Immature natural killer cell (primary cell): ENCODE measurements at regions not wholly inside any gene's neighbourhood (a gene's known extent, or its start where the extent isn't known, plus 50 kb on each side); places are given as distances from the start of the nearest gene placed in this dataset.

Experiments
- DNase-seq, 3 donors: peaks; one replicate each; pipeline ENCODE4 v3.0.0; 2022; ENCODE audit warnings: mixed read lengths in 1 of 3
- H3K27ac Mint-ChIP-seq, 6 donors: one replicate each; pipeline ENCODE4 v1.8.0; 2020; ENCODE audit warnings: mixed read lengths in 6 of 6, mild to moderate bottlenecking in 5 of 6, inconsistent platforms in 4 of 6, moderate library complexity in 3 of 6
- H3K27me3 Mint-ChIP-seq, 3 donors: one replicate each; pipeline ENCODE4 v1.8.0; 2020 to 2021; ENCODE audit warnings: low read depth in 3 of 3, mild to moderate bottlenecking in 3 of 3, mixed read lengths in 3 of 3, moderate library complexity in 3 of 3, inconsistent platforms in 1 of 3
- H3K36me3 Mint-ChIP-seq, 3 donors: one replicate each; pipeline ENCODE4 v1.8.0; 2020; ENCODE audit warnings: mixed read lengths in 3 of 3, inconsistent platforms in 2 of 3, mild to moderate bottlenecking in 2 of 3
- H3K4me1 Mint-ChIP-seq, 2 donors: one replicate each; pipeline ENCODE4 v1.8.0; 2020; ENCODE audit warnings: inconsistent platforms in 2 of 2, mild to moderate bottlenecking in 2 of 2, mixed read lengths in 2 of 2, moderate library complexity in 1 of 2
- H3K4me3 Mint-ChIP-seq, 5 donors: one replicate each; pipeline ENCODE4 v1.8.0; 2020; ENCODE audit warnings: mild to moderate bottlenecking in 5 of 5, mixed read lengths in 5 of 5, inconsistent platforms in 3 of 5, moderate library complexity in 3 of 5
- H3K9me3 Mint-ChIP-seq, 6 donors: one replicate each; pipeline ENCODE4 v1.8.0; 2020; ENCODE audit warnings: mild to moderate bottlenecking in 6 of 6, mixed read lengths in 6 of 6, inconsistent platforms in 4 of 6, moderate library complexity in 3 of 6

DNA sequence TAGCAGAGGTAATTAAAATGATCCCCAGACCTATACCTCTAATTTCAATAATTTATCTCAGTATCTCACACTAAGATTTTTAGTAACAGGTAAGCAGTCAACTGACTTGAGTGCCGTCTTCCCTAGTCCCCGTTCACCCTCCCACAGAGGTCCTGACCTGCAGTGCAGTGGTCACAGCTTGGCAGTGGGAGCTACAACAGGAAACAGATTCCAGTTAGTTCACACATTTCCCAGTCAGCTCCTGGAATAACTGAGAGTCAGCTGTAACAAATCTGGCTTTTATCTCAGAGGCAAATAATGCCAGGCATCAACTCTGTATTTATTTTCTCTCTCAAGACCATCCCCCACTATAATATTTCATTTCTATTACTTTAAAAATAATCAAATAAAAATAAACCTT, 308.2 kb downstream of the ATP23 start:
- Mint-ChIP-seq H3K27me3 (peaks cover 0 to 2% (median 0%) of the 10 kb centered on the region in 3 donors), H3K4me3 (no peak overlapping the region), H3K36me3 (no peaks in the 10 kb centered on the region), H3K9me3 (peaks cover 0 to 5% (median under 1%) of the 10 kb centered on the region in 6 donors), H3K27ac (no peak overlapping the region), H3K4me1 (no peaks in the 10 kb centered on the region)
- DNase-seq: no peak

DNA sequence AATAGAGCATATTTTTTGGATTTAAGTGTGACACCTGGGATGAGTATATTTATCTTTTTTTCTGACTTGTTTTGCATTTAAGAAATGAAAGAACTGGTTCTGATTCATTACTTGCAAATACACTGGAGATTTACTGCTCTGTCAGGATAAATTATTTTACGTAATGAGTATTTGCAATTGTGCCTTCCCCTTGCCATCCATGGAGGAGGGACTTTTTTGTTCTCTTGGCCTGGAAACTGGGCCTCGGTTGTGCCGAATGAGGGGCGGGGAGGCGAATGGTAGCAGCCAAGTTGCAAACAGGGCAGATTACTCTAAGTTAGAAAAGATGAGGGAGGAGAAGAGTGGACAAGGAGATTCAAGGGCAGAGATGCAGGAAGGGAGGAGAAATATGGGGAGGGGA, 308.7 kb downstream of the ATP23 start:
- Mint-ChIP-seq H3K36me3 (no peaks in the 10 kb centered on the region), H3K27ac (no peak overlapping the region), H3K4me1 (no peaks in the 10 kb centered on the region), H3K9me3 (peaks cover 0 to 5% (median under 1%) of the 10 kb centered on the region in 6 donors), H3K4me3 (no peak overlapping the region), H3K27me3 (peaks cover 0 to 2% (median 0%) of the 10 kb centered on the region in 3 donors)
- DNase-seq: no peak

DNA sequence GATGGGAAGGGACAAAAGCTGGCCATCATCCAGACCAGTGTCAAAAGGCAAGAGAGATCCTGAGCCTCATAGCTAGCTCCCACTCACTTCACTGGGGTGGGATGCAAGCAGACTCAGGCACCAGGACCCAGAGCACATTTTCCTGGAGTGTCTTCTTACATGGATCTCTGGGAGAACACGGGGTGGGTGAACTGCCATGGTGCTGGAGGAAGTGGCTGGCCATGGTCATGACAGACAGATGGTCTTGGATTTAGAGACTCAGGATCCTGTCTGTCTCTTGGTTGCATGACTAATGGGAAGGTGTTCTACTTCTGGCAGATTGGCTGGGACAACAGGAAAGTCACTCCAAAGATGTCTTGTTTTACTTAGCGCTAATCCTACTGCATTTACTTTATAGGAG, 311.5 kb downstream of the ATP23 start:
- H3K9me3 Mint-ChIP-seq: peaks cover 0 to 3% (median 0%) of the 10 kb centered on the region in 6 donors
- H3K36me3 Mint-ChIP-seq: no peaks in the 10 kb centered on the region
- H3K4me1 Mint-ChIP-seq: no peaks in the 10 kb centered on the region
- peaks cover 0 to 3% (median 2%) of the 10 kb centered on the region in 3 donors for H3K27me3 Mint-ChIP-seq
- no peak overlapping the region for H3K4me3 Mint-ChIP-seq
- no peak overlapping the region for H3K27ac Mint-ChIP-seq
- DNase-seq: no peak

DNA sequence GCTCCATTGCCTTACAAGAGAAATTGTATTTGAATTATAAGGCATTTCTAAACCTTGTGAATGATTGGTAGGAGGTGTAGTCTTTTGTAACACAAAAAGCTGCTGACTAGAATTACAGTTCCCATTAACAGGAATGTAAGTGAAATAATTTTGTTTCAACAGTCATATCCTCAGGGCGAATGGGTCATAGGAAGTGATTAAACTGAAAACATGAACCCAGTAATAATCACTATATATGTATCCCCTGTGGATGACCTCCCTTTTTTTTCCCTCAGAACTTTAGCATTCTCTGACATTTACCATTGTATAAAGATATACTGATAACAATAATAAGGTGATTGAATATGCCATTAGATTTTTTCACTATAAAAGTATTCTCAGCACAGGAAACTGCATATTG, 312.3 kb downstream of the ATP23 start:
- Mint-ChIP-seq H3K27ac (no peak overlapping the region), H3K4me1 (no peaks in the 10 kb centered on the region), H3K36me3 (no peaks in the 10 kb centered on the region), H3K9me3 (peaks cover 0 to 3% (median 0%) of the 10 kb centered on the region in 6 donors), H3K4me3 (no peak overlapping the region), H3K27me3 (peaks cover 0 to 5% (median 0%) of the 10 kb centered on the region in 3 donors)
- DNase-seq: no peak

DNA sequence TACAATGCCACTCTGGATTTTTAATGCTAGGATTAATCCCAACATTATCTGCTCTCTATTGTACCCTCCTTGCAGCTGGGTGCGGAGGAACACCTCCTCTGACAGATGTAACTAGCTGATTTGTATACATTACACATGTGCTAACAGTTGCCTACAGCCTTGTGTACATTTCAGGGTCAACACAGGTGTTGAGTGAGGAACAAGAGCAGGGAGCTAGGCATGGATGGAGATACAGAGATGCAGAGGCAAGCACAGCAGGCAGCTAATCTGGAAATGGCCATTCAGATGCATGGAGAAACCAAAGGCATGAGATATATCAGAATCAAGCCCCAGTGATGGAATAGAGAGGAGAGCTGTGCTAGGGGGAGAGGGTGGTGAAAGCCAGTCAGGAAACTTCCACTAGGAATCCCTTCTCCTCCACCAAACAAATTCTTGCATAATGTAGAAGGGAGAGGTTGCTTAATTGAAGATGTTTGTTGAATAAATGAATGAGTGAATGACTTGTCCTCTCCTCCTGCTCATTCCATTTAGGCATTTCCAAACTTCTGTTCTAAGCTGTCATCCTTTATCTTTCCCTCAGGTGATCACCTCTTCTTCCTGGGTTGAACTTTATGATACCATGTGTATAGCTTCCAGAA, 313.2 kb downstream of the ATP23 start:
- no peaks in the 10 kb centered on the region for H3K4me1 Mint-ChIP-seq
- DNase-seq: no peak
- H3K9me3 Mint-ChIP-seq: peaks cover 0 to 3% (median 0%) of the 10 kb centered on the region in 6 donors
- peaks cover 0 to 5% (median under 1%) of the 10 kb centered on the region in 3 donors for H3K27me3 Mint-ChIP-seq
- no peak overlapping the region for H3K4me3 Mint-ChIP-seq
- H3K36me3 Mint-ChIP-seq: no peaks in the 10 kb centered on the region
- no peak overlapping the region for H3K27ac Mint-ChIP-seq

DNA sequence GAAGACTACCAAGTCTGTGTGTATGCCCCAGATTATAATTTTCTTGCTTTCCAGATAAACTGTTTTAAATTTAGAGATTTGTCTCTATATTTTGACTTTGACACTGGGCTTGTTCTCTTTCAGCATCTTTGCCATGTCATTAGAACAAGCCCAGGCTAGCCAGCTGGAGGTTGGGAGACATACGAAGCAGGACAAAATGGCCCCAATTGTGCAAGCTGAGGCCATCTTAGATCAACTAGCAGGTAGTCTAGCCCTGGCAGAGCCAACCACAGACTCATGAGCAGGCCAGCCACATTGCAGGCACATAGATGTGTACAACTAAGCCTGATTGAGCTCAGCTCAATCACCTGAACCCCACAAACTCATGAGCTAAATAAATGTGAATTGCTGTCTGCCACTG, 321.4 kb downstream of the ATP23 start:
- H3K9me3 Mint-ChIP-seq: peaks cover 0 to 2% (median 0%) of the 10 kb centered on the region in 6 donors
- peaks cover 3 to 4% (median 3%) of the 10 kb centered on the region in 3 donors for H3K27me3 Mint-ChIP-seq
- DNase-seq: no peak
- H3K36me3 Mint-ChIP-seq: no peaks in the 10 kb centered on the region
- no peak overlapping the region for H3K4me3 Mint-ChIP-seq
- H3K4me1 Mint-ChIP-seq: no peaks in the 10 kb centered on the region
- no peak overlapping the region for H3K27ac Mint-ChIP-seq

DNA sequence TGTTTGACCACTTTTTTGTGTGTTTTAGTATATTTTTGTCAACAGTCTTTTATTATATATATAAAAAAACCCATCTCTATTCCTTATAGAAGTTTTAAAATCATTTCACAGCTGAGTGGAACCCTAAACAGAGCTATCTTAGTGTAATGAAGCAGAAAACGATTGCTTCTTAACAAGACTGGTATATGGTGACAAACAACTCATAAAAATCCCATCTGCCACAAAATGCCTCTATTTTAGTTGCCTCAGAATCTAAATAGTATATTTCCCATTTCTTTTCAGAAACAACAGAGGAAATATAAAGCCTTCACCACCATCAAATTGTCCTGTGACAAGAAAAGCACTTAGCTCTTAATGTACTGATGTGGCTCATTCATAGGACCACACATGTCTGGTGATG, 322.4 kb downstream of the ATP23 start:
- H3K36me3 Mint-ChIP-seq: no peaks in the 10 kb centered on the region
- H3K27me3 Mint-ChIP-seq: peaks cover 0 to 4% (median 3%) of the 10 kb centered on the region in 3 donors
- H3K4me3 Mint-ChIP-seq: no peak overlapping the region
- no peak for DNase-seq
- no peaks in the 10 kb centered on the region for H3K4me1 Mint-ChIP-seq
- no peak overlapping the region for H3K27ac Mint-ChIP-seq
- peaks cover 0 to 2% (median 0%) of the 10 kb centered on the region in 6 donors for H3K9me3 Mint-ChIP-seq

DNA sequence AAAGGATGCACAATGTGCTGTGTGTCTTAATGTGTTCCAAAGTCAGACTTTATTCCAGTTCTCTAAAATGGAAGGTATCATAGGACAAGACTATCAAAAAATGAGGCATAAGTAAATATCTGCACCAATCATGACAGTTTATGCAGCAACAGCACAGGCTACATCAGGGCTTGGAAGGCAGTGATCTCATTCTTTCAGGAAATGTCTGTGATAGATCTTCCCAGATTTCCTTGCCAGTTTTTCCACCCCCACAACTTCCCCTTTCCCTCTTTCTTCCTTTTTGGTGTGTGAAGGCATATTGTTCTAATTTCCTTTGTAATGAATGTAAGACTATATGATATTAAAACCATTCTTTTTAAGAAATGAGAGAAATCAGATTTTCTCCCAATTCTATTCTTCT, 326.7 kb downstream of the ATP23 start:
- no peak for DNase-seq
- H3K9me3 Mint-ChIP-seq: peaks cover 0 to 7% (median 0%) of the 10 kb centered on the region in 6 donors
- no peak overlapping the region for H3K4me3 Mint-ChIP-seq
- no peaks in the 10 kb centered on the region for H3K36me3 Mint-ChIP-seq
- H3K4me1 Mint-ChIP-seq: no peaks in the 10 kb centered on the region
- H3K27ac Mint-ChIP-seq: no peak overlapping the region
- peaks cover 0 to 4% (median 0%) of the 10 kb centered on the region in 3 donors for H3K27me3 Mint-ChIP-seq

DNA sequence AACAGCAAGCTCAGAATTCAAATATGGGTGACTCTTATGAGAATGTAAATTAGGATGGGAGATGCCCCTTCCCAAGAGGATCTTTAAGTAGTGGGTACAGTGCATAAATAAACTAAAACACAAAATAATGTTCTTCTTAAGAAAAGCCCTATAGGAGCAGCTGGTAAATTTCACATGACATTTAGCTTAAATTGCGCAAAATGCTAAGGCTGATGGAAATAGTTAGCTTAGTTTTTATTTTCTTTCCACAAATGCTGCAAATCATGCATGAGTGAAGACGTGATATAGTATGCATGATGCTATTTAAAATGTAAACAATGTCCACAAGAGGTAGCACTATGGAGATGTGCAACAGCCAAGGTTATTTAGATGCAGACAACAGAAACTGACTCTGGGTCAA, 328.1 kb downstream of the ATP23 start:
- Mint-ChIP-seq H3K27me3 (peaks cover 0 to 4% (median 0%) of the 10 kb centered on the region in 3 donors), H3K9me3 (peaks cover 0 to 7% (median 0%) of the 10 kb centered on the region in 6 donors), H3K36me3 (no peaks in the 10 kb centered on the region), H3K27ac (no peak overlapping the region), H3K4me3 (no peak overlapping the region), H3K4me1 (no peaks in the 10 kb centered on the region)
- DNase-seq: no peak

DNA sequence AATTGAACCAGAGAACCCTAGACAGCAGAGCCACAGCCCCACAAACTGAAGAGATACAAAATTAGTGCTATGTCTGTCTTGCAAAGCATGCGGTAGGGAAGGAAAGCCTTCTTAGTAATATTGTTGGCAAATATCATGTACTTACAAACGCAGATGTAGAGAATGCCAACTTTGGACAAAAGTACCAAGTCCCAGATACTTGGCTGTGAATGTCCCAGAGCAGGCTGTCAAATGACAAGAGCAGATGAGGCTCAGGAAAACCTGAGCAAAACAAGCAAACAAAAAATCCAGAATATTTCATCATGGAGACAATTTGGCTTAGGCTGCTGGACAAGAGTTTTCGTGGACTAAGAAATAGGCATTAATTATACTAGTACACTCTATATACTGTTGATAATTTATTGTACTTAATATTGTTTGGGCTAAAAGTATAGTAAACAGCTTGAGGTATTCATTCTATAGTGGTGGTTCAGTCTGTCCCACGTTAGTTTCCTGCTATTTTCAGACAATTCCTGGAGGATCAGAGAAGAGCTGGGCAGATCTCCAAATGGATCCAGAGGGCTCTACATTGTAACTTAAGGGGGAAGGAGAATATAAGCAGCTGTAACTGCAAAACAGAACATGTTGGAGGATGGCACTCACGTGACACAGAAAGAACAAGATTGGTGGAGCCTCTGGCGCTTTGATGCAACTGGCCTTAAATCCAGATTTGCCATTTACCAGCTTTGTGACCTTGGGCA, 329.8 kb downstream of the ATP23 start:
- Mint-ChIP-seq H3K4me1 (no peaks in the 10 kb centered on the region), H3K36me3 (no peaks in the 10 kb centered on the region), H3K4me3 (no peak overlapping the region), H3K27ac (no peak overlapping the region), H3K27me3 (no peaks in the 10 kb centered on the region), H3K9me3 (peaks cover 0 to 11% (median 0%) of the 10 kb centered on the region in 6 donors)
- no peak for DNase-seq

DNA sequence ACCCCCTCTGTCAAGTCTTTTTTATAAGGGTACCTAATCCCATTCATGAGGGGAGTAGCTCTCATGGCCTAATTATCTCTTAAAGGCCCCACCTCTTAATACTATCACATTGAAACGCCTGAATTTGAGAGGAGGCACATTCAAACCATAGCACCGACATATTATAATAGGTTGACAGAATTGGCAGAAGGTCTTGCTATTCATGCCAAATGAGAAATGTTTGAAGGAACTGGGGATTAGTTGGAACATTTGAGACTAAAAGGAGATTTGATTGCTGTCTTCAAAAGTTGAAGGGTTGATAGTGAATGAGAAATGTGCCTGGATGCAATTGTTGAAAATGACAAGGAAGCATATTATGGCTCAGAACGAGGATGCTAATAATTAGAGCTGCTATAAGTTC, 331.1 kb downstream of the ATP23 start:
- H3K4me1 Mint-ChIP-seq: no peaks in the 10 kb centered on the region
- DNase-seq: no peak
- H3K4me3 Mint-ChIP-seq: no peak overlapping the region
- H3K27me3 Mint-ChIP-seq: no peaks in the 10 kb centered on the region
- H3K27ac Mint-ChIP-seq: no peak overlapping the region
- no peaks in the 10 kb centered on the region for H3K36me3 Mint-ChIP-seq
- H3K9me3 Mint-ChIP-seq: peaks cover 0 to 21% (median 5%) of the 10 kb centered on the region in 6 donors

DNA sequence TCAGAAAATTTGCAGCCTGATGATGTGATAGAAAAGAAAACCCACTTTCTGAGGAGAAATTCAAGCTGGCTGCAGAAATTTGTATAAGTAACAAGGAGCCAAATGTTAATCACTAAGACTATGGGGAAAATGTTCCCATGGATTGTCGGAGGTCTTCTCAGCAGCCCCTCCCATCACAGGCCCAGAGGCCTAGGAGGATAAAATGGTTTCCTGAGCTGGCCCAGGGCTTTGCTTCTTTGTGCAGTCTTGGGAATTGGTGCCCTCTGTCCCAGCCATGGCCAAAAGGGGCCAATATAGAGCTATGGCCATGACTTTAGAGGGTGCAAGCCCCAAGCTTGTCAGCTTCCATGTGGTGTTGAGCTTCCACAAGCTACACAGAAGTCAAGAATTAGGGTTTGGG, 335.9 kb downstream of the ATP23 start:
- H3K27ac Mint-ChIP-seq: no peak overlapping the region
- no peaks in the 10 kb centered on the region for H3K4me1 Mint-ChIP-seq
- no peaks in the 10 kb centered on the region for H3K36me3 Mint-ChIP-seq
- no peak overlapping the region for H3K4me3 Mint-ChIP-seq
- H3K27me3 Mint-ChIP-seq: peaks cover 0 to 2% (median 0%) of the 10 kb centered on the region in 3 donors
- DNase-seq: no peak
- H3K9me3 Mint-ChIP-seq: peaks cover 0 to 32% (median 8%) of the 10 kb centered on the region in 6 donors

DNA sequence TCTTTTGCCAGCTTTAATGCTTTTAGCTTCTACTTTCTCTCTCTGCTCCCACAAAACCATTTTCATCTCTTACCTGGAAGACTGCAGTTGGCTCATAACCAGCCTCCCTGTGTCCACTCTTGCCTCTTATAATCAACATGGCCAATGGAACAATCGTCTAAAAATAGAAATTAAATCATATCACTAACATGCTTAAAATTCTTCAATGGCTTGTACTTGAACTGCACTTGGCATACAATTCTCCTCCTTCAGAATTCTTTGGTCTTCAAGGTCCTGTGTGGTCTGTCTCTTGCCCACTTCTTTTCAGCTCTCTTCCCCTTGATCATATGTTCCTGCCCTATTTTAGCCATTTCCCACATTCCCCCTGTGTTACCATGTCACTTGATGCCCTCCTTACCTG, 342.2 kb downstream of the ATP23 start:
- no peaks in the 10 kb centered on the region for H3K36me3 Mint-ChIP-seq
- no peak overlapping the region for H3K4me3 Mint-ChIP-seq
- H3K9me3 Mint-ChIP-seq: peaks cover 5 to 21% (median 9%) of the 10 kb centered on the region in 6 donors
- DNase-seq: no peak
- no peaks in the 10 kb centered on the region for H3K4me1 Mint-ChIP-seq
- H3K27ac Mint-ChIP-seq: no peak overlapping the region
- H3K27me3 Mint-ChIP-seq: peaks cover 0 to 3% (median 2%) of the 10 kb centered on the region in 3 donors

DNA sequence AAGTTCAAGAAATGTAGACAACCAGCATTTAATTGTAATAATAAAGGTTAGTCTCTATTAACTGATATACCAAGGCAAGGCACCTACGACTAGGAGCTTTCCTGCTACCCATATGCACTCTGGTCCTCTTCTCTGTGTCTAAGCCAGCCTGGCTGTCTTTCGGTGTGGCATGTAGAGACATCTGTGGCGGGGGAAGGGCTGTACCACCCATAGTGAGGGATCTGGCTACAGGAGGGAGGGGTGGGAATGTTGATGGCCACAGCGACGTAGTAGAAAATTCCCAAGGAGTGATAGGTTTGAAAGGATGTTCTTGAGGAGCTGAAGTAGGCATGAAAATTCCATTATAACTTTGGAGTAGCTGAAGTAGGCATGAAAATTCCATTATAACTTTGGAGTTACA, 344.2 kb downstream of the ATP23 start:
- DNase-seq: no peak
- Mint-ChIP-seq H3K36me3 (no peaks in the 10 kb centered on the region), H3K27me3 (peaks cover 0 to 4% (median 3%) of the 10 kb centered on the region in 3 donors), H3K4me1 (no peaks in the 10 kb centered on the region), H3K27ac (no peak overlapping the region), H3K4me3 (no peak overlapping the region), H3K9me3 (peaks cover 4 to 19% (median 8%) of the 10 kb centered on the region in 6 donors)
